GM21423 (cell line): ENCODE measurements at regions not wholly inside any gene's neighbourhood (a gene's known extent, or its start where the extent isn't known, plus 50 kb on each side); places are given as distances from the start of the nearest gene placed in this dataset.
"Not testable (repeated sequence)": the region's sequence is repeated elsewhere in the genome, so short reads cannot be mapped to it uniquely, and the experiment has no call there.

Experiments used
- ATAC-seq: cut with Tn5 transposase; IDR thresholded peaks from one replicate; pipeline ENCODE4 v1.9.1; 2021; ENCODE audit warnings: mild to moderate bottlenecking, moderate library complexity; ENCODE audit not compliant: unreplicated experiment

GRCh38 chr20:1827510-1827973 lies 67.7 kb upstream of the SIRPA start:
- no peak for ATAC-seq

GRCh38 chr20:1825938-1826445 lies 69.2 kb upstream of the SIRPA start:
- ATAC-seq, result no peak

- no peak for ATAC-seq
Observed at GRCh38 chr20:1825507-1825906, 69.7 kb upstream of the SIRPA start.

GRCh38 chr20:1824834-1825233 lies 70.4 kb upstream of the SIRPA start:
- ATAC-seq, result no peak

- ATAC-seq, result no peak
Observed at GRCh38 chr20:1824181-1824580, 71.0 kb upstream of the SIRPA start.

- ATAC-seq, result no peak
Observed at GRCh38 chr20:1823450-1823844, 71.8 kb upstream of the SIRPA start.

- no peak for ATAC-seq
Observed at GRCh38 chr20:1822564-1823449, 72.4 kb upstream of the SIRPA start.

GRCh38 chr20:1820138-1821079 lies 74.8 kb upstream of the SIRPA start:
- no peak for ATAC-seq

GRCh38 chr20:1819311-1820137 lies 75.7 kb upstream of the SIRPA start:
- ATAC-seq, result no peak

- ATAC-seq, result no peak
Observed at GRCh38 chr20:1818895-1819294, 76.3 kb upstream of the SIRPA start.

GRCh38 chr20:1818247-1818840 lies 76.9 kb upstream of the SIRPA start:
- ATAC-seq, result no peak

GRCh38 chr20:1817577-1818211 lies 77.5 kb upstream of the SIRPA start:
- no peak for ATAC-seq

- ATAC-seq, result no peak
Observed at GRCh38 chr20:1816384-1817381, 78.5 kb upstream of the SIRPA start.

GRCh38 chr20:1815502-1816085 lies 79.6 kb upstream of the SIRPA start:
- ATAC-seq, result no peak

GRCh38 chr20:1814861-1815260 lies 80.3 kb upstream of the SIRPA start:
- not testable (repeated sequence) for ATAC-seq

GRCh38 chr20:1813674-1814635 lies 81.3 kb upstream of the SIRPA start:
- ATAC-seq, result no peak

- ATAC-seq, result no peak
Observed at GRCh38 chr20:1813101-1813529, 82.1 kb upstream of the SIRPA start.
